ENCODE measurements at regions not wholly inside any gene's neighbourhood (a gene's known extent, or its start where the extent isn't known, plus 50 kb on each side); places are given as distances from the start of the nearest gene placed in this dataset.

DNA sequence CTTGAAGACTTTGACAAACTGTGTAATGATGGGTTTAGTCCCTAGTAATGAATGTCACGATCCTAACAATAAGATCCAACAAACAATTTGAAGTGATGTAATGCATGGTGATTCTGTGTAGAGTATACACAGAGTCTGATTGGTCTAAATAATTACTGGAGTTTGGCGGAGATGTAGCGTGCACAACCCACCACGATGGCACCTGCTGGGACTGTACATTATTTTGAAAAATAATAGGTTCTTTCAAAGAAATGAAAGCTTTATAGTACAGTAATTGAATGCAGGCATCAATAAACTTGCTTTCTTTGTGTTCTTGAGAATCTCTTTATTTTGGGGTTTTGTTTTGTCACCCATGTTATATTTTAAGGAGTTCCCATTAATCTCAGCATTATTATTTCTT, 902.2 kb upstream of the PCDH7 start:
- DNase-seq: no peak
- Histone ChIP-seq H3K27ac (no peak overlapping the region), H3K9me3 (no peaks in the 10 kb centered on the region), H3K36me3 (no peaks in the 10 kb centered on the region), H3K4me3 (no peak overlapping the region), H3K4me1 (ENCODE audit: insufficient read depth) (no peaks in the 10 kb centered on the region), H3K27me3 (no peaks in the 10 kb centered on the region)
- no peak for TF ChIP-seq EP300 (IDR thresholded peaks at IDR 0.05)
- TF ChIP-seq, protein P1, sequence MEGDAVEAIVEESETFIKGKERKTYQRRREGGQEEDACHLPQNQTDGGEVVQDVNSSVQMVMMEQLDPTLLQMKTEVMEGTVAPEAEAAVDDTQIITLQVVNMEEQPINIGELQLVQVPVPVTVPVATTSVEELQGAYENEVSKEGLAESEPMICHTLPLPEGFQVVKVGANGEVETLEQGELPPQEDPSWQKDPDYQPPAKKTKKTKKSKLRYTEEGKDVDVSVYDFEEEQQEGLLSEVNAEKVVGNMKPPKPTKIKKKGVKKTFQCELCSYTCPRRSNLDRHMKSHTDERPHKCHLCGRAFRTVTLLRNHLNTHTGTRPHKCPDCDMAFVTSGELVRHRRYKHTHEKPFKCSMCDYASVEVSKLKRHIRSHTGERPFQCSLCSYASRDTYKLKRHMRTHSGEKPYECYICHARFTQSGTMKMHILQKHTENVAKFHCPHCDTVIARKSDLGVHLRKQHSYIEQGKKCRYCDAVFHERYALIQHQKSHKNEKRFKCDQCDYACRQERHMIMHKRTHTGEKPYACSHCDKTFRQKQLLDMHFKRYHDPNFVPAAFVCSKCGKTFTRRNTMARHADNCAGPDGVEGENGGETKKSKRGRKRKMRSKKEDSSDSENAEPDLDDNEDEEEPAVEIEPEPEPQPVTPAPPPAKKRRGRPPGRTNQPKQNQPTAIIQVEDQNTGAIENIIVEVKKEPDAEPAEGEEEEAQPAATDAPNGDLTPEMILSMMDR (IDR thresholded peaks at IDR 0.05): no peak
- no peak for TF ChIP-seq POLR2A (IDR thresholded peaks at IDR 0.05)
- intact Hi-C loops (cut with DNase I): no loop called here
- 88 to 93% (median 90%) methylated on average over 4 of the region's 4 CpGs for WGBS, 3 donors

DNA sequence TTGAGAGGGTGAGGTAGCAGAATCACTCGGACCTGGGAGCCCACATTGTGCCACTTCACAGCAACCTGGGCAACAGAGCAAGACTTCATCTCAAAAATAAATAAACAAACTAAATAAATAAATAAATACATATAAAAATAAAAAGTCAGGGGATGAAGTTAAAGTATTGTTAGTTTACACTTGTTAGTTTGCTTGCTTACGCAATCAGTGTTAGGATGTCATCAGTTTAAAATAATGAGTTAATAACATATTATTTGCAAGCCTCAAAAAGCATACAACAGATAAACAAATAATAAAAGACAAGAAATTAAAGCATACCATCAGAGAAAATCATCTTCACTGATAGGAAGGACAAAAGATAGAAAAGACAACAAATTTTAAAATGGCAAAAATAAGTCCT, 891.1 kb upstream of the PCDH7 start:
- intact Hi-C loops (cut with DNase I): no loop called here
- WGBS, 3 donors: 84 to 89% (median 88%) methylated on average over 2 of the region's 2 CpGs

DNA sequence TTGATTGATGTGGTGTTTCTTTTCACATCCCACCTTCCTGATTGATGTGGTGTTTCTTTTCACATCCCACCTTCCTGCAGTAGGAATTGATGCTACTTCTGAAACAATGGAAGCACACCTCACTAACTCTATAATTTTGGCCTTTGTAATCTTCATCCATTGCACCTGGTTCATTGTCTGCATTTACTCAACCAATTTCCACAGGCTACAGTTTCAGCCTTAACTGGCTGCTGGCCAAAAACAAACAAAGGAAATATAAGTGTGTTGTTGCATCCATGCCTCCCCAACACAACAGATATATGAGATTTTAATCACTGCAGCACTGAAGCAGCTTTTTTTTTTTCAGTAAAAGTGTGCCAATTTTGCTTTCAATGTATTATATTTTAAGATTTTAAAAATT, 867.6 kb upstream of the PCDH7 start:
- TF ChIP-seq, protein P1 (IDR thresholded peaks at IDR 0.05): no peak
- TF ChIP-seq EP300 (IDR thresholded peaks at IDR 0.05) (no peak), POLR2A (IDR thresholded peaks at IDR 0.05) (no peak)
- DNase-seq: no peak
- H3K36me3 ChIP-seq: no peaks in the 10 kb centered on the region
- no peak overlapping the region for H3K4me3 ChIP-seq
- intact Hi-C loops (cut with DNase I): no loop called here
- H3K27ac ChIP-seq: no peak overlapping the region
- H3K9me3 ChIP-seq: no peaks in the 10 kb centered on the region
- H3K27me3 ChIP-seq: no peaks in the 10 kb centered on the region
- no peaks in the 10 kb centered on the region for H3K4me1 ChIP-seq (ENCODE audit: insufficient read depth)

More for the DNA sequence above, 891.1 kb upstream of the PCDH7 start:
- no peaks in the 10 kb centered on the region for H3K36me3 ChIP-seq
- H3K27me3 ChIP-seq: no peaks in the 10 kb centered on the region
- H3K27ac ChIP-seq: no peak overlapping the region
- no peak for TF ChIP-seq EP300 (IDR thresholded peaks at IDR 0.05)
- TF ChIP-seq, protein P1 (IDR thresholded peaks at IDR 0.05): no peak
- no peak for TF ChIP-seq POLR2A (IDR thresholded peaks at IDR 0.05)
- H3K4me1 ChIP-seq (ENCODE audit: insufficient read depth): no peaks in the 10 kb centered on the region
- H3K4me3 ChIP-seq: no peak overlapping the region
- no peak for DNase-seq
- no peaks in the 10 kb centered on the region for H3K9me3 ChIP-seq

DNA sequence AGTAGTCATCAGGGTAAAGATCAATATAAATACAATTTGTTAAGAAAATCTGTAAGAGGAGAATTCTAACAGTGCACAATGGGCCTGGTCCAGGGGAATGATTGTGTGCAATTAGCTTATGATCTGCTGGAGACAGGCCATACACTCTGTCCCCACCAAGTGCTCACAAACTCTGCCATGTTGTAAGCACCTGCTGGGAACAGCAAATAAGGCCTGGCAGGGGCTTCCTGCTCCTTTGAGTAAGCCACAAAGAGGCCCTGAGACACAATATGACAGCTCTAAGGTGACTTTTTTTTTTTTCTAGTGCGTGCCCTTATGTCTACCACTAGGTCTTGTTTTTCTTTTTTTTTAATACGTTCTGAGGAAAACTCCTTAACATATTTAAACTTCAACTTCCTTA, 866.3 kb upstream of the PCDH7 start:
- no peak overlapping the region for H3K27ac ChIP-seq
- no peaks in the 10 kb centered on the region for H3K27me3 ChIP-seq
- H3K9me3 ChIP-seq: no peaks in the 10 kb centered on the region
- TF ChIP-seq, protein P1 (IDR thresholded peaks at IDR 0.05): no peak
- TF ChIP-seq EP300 (IDR thresholded peaks at IDR 0.05) (no peak), POLR2A (IDR thresholded peaks at IDR 0.05) (no peak)
- intact Hi-C loops (cut with DNase I): no loop called here
- no peaks in the 10 kb centered on the region for H3K36me3 ChIP-seq
- 72 to 76% (median 76%) methylated on average over 2 of the region's 2 CpGs for WGBS, 3 donors
- no peak for DNase-seq
- no peak overlapping the region for H3K4me3 ChIP-seq
- H3K4me1 ChIP-seq (ENCODE audit: insufficient read depth): no peaks in the 10 kb centered on the region

DNA sequence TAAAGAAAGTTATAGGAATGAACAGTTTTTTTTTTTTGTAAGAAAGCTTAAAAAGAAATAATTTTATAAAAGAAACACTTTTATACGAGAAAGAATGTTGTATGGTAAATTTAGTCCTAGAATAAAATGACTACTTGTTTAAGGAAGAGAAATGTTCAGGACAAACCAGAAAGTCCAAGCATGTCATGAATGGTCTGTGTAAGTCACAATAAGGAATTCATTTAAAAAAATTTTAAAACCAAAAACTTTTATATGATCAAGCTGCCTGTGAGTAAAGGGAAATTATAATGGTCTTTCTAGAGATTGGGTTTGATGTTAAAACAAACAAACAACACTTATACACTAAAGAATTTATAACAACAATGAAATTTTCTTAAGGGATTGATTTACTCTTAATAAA, 858.9 kb upstream of the PCDH7 start:
- H3K9me3 ChIP-seq: no peaks in the 10 kb centered on the region
- DNase-seq: no peak
- intact Hi-C loops (cut with DNase I): no loop called here
- TF ChIP-seq POLR2A (IDR thresholded peaks at IDR 0.05): no peak
- TF ChIP-seq EP300 (IDR thresholded peaks at IDR 0.05): no peak
- TF ChIP-seq, protein P1 (IDR thresholded peaks at IDR 0.05): no peak
- 82 to 91% (median 86%) methylated on average over 1 of the region's 1 CpG for WGBS, 3 donors
- no peak overlapping the region for H3K27ac ChIP-seq
- no peak overlapping the region for H3K4me3 ChIP-seq
- H3K27me3 ChIP-seq: no peaks in the 10 kb centered on the region
- H3K36me3 ChIP-seq: no peaks in the 10 kb centered on the region
- no peaks in the 10 kb centered on the region for H3K4me1 ChIP-seq (ENCODE audit: insufficient read depth)
